ENCODE measurements at regions not wholly inside any gene's neighbourhood (a gene's known extent, or its start where the extent isn't known, plus 50 kb on each side); places are given as distances from the start of the nearest gene placed in this dataset.
A peak's percentile ranks its signal among the peaks of the same experiment; 100 is the strongest.
"Not testable (repeated sequence)": the region's sequence is repeated elsewhere in the genome, so short reads cannot be mapped to it uniquely, and the experiment has no call there.

DNA sequence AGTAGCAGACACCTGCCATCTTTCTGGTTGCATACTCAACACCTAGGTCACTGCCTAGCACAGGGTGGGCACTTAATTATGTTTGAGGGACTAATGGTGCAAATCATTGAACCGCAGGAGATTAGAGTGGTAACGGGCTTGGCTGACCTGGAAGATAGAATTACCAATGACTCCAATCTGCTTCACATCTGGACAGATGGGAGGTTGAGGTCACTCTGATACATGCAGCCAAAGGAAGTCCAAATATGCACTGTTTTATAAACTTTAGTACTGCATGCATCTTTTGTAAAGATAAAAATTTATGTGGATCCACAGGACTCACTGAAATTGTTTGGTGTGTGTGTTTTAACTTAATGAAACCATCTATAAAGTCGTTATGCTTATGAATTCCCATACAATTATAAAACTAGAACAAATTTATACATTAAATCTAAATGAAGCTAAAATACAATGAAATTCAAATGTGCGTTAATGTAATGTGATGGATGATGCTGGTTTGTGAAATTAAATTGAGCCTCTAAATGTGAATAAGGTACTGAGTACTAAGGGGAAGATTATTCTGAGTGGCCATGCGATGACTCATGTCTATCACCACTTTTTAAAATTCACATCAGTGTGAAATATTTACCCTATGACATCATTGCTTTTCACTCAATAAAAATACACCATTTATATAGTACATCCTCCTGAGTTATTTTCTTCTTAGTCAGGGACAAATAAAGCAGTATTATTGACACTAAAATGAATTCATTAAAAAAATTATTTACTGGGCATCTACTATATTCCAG, 224.7 kb upstream of the FAM78B start:
- DNase-seq (ENCODE audit: low read depth in 2 of 2): no peak

DNA sequence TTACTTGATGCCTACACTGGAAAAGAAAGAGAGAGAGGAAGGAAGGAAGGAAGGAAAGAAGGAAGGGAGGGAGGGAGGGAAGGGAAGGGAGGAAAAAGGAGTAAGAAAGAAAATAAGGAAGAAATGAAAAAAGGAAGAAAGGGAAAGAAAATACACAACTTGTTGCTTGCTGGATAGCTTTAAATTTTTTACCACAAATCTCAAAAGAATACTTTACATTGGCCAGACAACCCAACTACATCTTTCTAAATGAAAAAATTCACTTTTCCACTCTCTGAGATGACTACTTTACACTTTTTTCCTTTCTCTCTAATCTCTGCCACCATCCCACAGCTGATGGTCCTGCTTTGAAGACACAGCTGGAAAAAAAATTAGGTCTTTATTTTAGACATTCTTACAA, 228.9 kb upstream of the FAM78B start:
- DNase-seq (ENCODE audit: low read depth in 2 of 2): no peak

DNA sequence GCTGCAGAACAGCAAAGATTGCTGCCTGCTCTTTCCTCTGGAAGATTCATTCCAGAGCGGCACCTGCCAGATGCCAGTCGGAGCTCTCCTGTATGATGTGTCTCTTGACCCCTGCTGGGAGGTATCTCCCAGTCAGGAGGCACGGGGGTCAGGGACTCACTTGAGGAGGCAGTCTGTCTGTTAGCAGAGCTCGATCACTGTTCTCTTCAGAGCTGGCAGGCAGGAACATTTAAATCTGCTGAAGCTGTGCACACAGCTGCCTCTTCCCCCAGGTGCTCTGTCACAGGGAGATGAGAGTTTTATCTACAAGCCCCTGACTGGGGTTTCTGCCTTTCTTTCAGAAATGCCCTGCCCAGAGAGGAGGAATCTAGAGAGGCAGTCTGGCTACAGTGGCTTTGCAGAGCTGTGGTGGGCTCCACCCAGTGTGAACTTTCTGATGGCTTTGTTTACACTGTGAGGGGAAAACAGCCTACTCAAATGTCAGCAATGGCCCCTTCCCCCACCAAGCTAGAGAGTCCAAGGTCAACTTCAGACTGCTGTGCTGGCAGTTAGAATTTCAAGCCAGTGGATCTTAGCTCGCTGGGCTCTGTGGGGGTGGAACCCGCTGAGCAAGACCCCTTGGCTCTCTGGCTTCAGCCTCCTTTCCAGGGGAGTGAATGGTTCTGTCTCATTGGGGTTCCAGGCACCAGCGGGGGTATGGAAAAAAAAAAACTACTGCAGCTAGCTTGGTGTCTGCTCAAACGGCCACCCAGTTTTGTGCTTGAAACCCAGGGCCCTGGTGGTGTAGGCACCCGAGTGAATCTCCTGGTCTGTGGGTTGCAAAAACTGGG, 242.7 kb upstream of the FAM78B start:
- not testable (repeated sequence) for DNase-seq (ENCODE audit: low read depth in 2 of 2)

DNA sequence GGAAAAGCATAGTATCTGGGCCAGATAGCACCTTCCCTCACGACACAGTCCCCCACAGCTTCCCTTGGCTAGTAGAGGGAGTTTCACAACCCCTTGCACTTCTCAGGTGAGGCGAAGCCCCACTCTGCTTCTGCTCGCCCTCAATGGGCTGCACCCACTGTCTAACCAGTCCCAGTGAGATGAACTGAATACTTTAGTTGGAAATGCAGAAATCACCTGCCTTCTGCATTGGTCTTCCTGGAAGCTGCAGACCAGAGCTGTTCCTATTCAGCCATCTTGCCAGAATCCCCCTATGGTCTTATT, 243.2 kb upstream of the FAM78B start:
- DNase-seq (ENCODE audit: low read depth in 2 of 2): no peak

DNA sequence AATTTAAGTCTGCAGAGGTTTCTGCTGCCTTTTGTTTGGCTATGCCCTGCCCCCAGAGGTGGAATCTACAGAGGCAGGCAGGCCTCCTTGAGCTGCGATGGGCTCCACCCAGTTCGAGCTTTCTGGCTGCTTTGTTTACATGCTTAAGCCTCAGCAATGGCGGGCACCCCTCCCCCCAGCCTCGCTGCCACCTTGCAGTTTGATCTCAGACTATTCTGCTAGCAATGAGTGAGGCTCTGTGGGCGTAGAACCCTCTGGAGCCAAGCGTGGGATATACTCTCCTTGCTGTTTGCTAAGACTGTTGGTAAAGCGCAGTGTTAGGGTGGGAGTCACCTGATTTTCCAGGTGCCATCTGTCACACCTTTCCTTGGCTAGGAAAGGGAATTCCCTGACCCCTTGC, 250.0 kb upstream of the FAM78B start:
- not testable (repeated sequence) for DNase-seq (ENCODE audit: low read depth in 2 of 2)

DNA sequence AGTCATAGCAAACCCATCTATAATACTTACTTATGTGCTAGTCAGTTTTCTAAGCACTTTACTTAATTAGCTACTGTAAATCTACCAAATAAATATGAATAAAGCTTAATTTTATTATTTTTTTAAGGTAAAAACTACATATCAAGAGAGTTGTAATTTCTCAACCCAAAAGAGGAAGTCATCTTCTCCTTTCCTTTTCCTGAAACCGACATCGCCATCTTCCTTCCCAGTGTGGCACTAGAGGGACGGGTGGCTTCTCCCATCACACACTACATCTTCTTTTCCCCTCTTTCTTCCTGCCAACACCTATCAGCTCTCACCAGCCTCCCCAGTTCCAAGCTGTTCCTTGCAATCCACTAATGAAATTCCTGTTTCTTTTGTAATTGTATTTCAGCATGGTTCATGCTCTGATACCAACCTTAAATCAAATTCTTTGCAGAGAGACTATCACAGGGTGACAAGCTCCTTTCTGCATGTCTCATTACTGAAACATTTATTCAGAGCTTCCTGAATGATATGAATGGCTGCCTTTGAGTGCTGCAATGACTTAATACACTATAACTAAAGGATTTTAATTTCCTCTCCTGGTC, 251.6 kb upstream of the FAM78B start:
- no peak for DNase-seq (ENCODE audit: low read depth in 2 of 2)

DNA sequence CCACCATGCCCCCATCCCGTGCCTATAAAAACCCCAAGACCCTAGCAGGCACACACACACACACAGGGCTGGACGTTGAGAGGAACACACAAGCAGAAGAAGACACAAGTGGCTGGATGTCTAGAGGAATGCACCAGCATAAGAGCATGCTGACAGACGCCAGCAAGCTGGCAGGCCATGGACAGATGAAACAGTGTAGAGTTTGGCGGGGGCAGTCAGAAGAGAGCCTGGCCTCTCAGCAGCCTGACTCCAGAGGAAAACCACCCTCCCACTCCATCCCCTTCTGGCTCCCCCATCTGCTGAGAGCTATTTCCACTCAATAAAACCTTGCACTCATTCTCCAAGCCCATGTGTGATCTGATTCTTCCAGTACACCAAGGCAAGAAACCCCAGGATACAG, 255.8 kb upstream of the FAM78B start:
- not testable (repeated sequence) for DNase-seq (ENCODE audit: low read depth in 2 of 2)

DNA sequence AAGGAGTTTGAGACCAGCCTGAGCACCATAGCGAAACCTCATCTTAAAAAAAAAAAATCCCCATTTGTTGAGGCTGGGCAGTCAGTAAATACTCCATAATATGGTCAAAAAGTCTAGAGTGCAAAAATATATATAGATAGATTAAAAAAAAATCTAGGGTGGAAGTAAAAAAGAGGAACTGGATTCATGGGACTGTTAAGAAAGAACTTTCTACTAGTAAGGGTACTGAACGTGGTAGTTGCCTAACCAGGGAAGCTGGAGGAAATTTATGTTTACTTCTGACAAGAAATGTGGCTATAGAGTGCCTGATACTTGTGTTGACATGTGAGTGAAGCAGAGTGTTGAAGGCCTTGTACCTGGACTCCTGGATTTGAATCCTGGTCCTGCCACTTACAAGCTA, 265.9 kb upstream of the FAM78B start:
- DNase-seq (ENCODE audit: low read depth in 2 of 2): no peak

DNA sequence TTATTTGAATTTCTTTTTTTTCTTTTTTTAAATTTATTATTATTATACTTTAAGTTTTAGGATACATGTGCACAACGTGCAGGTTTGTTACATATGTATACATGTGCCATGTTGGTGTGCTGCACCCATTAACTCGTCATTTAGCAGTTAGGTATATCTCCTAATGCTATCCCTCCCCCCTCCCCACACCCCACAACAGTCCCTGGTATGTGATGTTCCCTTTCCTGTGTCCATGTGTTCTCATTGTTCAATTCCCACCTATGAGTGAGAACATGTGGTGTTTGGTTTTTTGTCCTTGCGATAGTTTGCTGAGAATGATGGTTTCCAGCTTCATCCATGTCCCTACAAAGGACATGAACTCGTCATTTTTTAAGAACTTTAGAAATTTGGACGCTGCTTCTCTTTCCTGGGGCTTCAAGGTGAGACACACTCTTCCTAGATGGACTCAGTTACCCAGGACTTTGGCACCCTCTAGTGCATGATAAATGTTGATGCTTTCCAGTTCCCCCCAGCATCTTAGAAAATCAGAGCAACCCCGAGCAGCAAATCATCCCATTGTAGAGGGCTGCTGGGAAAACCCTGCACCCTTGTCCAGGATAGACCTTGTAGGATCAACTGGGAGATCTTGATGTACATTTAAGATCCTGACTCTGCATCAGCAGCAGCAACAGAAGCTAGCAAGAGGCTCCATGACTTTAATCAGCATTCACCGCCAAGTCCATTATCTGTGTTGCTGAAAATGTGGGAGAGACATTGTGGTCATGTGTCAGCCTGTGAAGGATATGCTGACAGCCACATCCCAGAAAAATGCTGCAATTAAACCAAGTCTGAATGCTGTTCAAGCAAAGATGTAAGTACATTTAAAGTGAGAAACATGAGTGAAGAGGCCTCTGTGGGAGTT, 266.9 kb upstream of the FAM78B start:
- DNase-seq (ENCODE audit: low read depth in 2 of 2): not testable (repeated sequence)

DNA sequence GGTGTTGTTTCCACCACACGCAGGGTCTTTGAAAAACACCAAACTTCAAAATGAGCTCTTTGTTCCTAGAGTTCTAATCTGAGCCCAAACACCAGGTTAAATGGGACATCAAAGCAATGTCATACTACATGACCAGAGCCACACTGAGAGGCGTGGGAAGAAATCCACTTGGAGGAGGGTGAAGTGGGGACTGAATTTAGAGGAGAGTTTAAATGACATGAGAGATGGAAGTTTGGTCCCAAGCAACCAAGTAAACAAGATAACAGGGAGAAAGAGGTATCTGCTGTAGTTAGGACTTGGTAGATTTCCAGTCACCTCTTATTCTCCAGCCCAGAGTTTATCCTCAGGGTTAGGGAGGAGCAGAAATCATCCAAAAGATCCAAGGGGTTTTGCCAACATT, 290.9 kb upstream of the FAM78B start:
- DNase-seq (ENCODE audit: low read depth in 2 of 2): no peak

DNA sequence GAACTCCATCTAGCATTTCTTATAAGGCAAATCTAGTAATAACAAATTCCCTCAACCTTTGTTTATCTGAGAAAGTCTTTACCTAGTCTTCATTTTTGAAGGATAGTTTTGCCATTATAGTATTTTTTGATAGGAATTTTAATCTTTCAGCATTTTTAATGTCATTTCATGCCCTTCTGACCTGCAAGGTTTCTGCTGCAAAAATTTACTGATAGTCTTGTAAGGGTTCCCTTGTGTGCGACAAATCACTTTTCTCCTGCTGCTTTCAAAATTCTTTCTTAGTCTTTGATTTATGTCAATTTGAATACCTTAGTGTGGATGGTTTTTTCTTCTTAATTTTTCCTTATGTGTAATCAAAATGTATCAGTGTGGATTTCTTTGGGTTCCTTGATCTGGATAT, 297.5 kb upstream of the FAM78B start:
- DNase-seq (ENCODE audit: low read depth in 2 of 2): no peak

DNA sequence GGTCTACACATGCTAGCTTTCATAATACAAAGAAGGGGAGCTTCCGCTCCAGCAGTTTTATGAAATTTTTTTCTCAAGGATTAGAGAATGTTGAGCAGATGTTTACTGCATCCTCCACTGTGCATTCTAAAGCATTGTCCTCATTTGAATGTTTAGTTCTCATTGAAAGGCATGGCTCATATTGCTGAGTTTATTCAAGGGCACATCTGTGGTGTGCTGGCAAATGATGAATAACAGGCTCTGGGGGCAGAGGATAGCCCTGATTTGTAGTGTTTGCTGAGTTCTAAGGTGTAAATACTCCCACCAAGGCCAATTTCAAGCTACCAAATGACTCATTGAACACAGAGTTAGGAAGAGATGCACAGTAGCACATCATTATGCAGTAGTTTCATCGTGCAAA, 303.2 kb upstream of the FAM78B start:
- no peak for DNase-seq (ENCODE audit: low read depth in 2 of 2)

DNA sequence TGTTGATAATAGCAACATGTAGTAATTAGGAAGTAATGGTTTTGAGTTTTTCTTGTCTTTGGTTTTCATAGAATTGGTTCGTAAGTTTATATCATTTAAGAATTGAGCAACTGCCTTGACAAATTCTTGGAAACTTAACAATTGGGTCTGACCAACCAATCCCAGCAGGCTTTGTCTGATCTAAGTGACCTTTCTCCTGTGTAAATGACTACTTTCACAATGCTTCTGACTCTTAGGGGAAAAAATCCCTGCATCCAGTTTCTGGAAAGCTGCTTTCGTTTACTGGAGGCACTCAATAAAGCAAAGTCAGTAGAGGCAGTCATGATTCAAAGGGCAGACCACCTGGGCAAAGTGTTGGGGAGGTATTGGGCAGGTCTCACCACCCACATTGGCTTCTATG, 303.6 kb upstream of the FAM78B start:
- no peak for DNase-seq (ENCODE audit: low read depth in 2 of 2)

DNA sequence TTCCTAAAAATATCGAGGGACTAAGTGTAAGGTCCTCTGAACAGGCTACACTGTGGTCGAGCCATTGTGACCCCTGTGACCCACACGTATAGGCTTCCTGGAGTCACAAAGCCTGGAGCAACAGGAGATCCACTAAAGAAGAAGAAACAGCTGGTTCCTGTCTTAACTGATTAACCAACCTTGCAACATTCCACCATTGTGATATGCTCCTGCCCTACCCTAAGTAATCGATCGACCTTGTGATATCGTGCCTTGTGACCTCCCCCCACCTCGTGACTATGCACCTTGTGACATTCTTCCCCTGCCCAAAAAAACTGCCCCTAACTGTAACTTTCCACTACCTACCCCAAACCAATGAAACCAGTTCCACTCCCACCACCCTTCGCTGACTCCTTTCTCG, 304.6 kb upstream of the FAM78B start:
- DNase-seq (ENCODE audit: low read depth in 2 of 2): no peak

DNA sequence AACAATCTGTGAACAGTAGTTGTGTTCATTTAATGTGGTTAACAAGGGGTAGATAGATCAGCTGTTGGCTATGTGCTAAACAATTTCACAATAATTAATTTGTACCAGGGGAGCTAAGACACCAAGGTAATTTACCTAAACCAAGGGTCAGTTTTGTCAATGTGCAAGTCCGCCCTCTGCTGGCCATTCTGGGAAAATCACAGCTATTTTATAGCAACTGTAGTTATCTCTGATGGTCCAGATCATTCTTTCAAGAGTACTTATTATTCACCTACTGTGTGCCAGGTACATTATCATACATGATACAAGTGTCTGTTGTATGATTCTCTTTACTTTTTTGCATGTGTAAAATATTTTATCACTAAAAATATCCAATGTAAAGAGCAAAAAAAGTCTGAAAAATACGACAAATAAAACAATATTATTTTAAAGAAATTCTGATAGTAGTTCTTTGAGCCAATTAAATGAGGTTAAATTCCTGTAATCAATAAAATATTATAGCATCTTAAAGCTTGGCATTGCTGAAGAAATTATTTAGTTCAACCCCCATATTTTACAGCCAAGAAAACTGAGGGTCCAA, 312.3 kb upstream of the FAM78B start:
- peak; percentile 3 to 4 for DNase-seq (ENCODE audit: low read depth in 2 of 2)

DNA sequence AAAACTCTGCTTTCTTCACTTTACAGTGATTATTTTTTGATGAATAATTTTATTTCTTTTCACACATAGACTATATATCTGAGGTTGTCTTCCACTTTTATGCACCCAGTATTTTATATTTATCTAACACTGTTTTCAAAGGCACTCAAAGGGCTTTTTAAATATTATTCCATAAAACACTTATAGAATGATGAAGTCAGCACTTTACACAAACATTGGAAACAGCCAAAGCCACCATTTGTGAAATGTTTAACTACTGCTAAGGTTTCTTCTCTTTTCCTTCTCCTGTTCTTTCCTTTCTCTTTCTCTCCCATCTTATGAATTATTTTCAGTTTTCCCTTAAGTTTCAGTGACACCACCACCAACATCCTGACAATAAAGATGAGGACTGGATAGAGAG, 317.7 kb upstream of the FAM78B start:
- no peak for DNase-seq (ENCODE audit: low read depth in 2 of 2)

DNA sequence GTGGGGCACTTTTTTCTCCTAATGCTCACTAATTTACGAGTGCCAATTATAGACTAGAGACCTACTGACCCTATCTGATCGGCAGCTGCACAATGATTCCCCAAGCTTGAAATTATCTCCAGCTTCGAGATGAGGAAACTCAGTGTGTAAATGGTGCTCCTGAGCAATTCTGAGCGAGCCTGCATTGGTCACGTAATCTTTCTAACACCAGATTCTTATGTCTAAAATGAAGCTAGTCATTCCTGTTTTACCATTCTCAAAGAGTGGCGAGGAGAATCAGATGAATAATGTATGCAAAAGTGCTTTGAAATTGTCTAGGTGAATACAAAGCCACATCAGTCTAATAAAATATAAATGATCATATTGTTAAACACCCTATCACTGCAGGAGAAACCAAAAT, 318.1 kb upstream of the FAM78B start:
- no peak for DNase-seq (ENCODE audit: low read depth in 2 of 2)

DNA sequence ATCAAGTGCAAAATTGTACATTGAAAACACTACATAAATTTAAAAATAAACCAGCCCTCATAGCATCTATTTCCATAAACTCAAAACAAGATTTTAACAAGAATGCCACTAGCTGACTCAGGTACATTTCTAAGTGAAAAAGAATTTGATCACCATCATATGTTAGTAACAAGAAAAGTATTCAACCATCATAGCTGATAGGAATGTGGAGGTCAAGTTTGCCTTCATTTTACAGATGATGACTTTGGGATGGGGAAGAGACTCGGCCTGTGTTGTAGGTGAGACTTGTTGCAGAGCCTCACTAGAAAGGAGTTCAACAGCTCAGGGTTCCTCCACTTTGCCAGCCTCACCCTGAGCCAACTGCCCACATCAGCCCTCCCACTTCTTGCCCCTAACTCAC, 318.8 kb upstream of the FAM78B start:
- DNase-seq (ENCODE audit: low read depth in 2 of 2): no peak

DNA sequence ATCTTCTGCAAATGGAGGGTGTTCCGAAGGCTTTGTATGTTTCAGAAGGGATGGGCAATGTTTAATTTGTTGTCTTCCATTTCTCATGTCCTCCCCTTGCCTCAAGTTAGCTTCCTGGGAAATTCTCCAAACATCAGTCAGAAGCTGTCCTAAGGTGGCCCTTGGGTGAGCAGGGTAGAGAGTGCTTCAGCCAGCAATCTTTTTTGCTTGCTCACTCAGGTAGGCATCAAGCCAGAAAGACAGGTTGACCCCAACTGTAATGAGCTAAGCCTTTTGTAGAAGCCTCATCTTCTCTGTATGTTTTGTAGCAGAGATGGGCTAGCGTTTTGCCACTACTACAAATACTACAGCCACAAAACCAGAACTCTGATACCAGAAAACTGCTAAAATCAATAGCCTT, 321.5 kb upstream of the FAM78B start:
- no peak for DNase-seq (ENCODE audit: low read depth in 2 of 2)

DNA sequence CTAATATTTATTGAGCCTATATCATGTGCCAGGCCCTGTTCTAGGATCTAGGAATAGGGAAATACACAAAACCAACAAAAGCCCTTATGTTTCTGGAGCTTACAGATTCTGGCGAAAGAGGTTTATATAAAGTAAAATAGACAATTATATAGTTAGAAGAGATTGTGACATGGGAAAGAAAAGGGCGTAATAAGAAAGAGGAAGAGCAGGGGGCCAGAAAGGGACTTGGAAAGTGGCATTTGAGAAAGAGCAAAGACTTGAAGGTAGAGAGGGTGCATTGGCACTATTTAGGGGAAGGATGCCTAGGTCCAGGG, 322.5 kb upstream of the FAM78B start:
- no peak for DNase-seq (ENCODE audit: low read depth in 2 of 2)

DNA sequence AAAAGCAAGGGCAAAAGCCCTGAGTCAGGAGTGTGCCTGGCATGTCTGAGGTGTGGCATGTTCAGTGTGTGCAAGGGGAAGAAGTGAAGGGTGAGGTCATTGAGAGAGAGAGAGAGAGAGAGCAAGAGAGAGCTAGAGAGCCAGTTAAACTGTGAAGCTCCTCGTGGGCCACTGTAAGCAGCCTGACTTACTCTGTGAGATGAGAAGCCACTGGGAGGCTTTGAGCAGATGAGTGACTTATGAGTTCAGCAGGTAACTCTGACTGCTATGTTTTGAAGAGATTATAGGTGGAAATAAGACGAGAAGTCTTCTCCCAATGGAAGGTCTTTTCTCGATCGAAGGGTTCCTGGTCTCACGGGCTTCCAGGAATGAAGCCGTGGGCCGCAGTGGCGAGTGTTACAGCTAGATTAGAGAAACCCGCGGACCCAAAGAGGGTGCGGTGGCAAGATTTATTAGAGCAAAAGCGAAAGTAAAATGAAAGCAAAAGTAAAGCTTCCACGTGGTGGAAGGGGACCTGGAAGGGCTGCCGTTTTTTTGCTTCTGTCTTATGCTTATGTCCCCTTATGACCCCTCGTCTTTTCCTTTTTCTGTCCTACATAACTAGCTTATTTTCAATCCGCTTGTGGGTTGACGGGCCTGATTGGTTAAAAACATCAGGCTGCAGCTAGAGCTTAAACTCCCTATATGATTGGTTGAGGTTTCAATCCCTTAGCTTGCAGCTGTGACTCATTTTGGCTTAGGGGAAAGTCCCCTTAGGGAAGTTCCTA, 323.1 kb upstream of the FAM78B start:
- no peak for DNase-seq (ENCODE audit: low read depth in 2 of 2)
